ENCODE measurements at regions not wholly inside any gene's neighbourhood (a gene's known extent, or its start where the extent isn't known, plus 50 kb on each side); places are given as distances from the start of the nearest gene placed in this dataset.

GRCh38 chr9:107213561-107214028 lies 69.5 kb upstream of the RAD23B start:
- H3K27ac ChIP-seq: peak overlapping the region in 3 of 4 donors; percentile 11 to 63 (median 42)

GRCh38 chr9:107214381-107214780 lies 68.7 kb upstream of the RAD23B start:
- no peaks in the 10 kb centered on the region for H3K27me3 ChIP-seq
- no peak for TF ChIP-seq CTCF (IDR thresholded peaks at IDR 0.05)
- peak in 1 of 4 donors; percentile 59 for TF ChIP-seq EP300 (IDR thresholded peaks at IDR 0.05)
- TF ChIP-seq POLR2AphosphoS5 (IDR thresholded peaks at IDR 0.05): no peak
- no peak for TF ChIP-seq POLR2A (IDR thresholded peaks at IDR 0.05)
- peak overlapping the region in 1 of 4 donors; percentile 63 for H3K27ac ChIP-seq
- DNase-seq: no peak
- H3K36me3 ChIP-seq: no peaks in the 10 kb centered on the region
- H3K9me3 ChIP-seq: no peaks in the 10 kb centered on the region
- H3K4me1 ChIP-seq: peaks cover 0 to 22% (median 9%) of the 10 kb centered on the region in 4 donors
- ATAC-seq (ENCODE audit: low FRiP score in 2 of 2): no peak
- no peak overlapping the region for H3K4me3 ChIP-seq
- 77 to 81% methylated on average over 3 of the region's 3 CpGs for WGBS, 2 donors

More at GRCh38 chr9:107213561-107214028, 69.5 kb upstream of the RAD23B start:
- Histone ChIP-seq H3K4me1 (peaks cover 0 to 22% (median 9%) of the 10 kb centered on the region in 4 donors), H3K36me3 (no peaks in the 10 kb centered on the region), H3K27me3 (no peaks in the 10 kb centered on the region), H3K4me3 (no peak overlapping the region), H3K9me3 (no peaks in the 10 kb centered on the region)
- TF ChIP-seq POLR2A (IDR thresholded peaks at IDR 0.05) (peak in 1 of 4 donors; percentile 13), POLR2AphosphoS5 (IDR thresholded peaks at IDR 0.05) (peak in 1 of 2 donors; percentile 20), CTCF (IDR thresholded peaks at IDR 0.05) (no peak), EP300 (IDR thresholded peaks at IDR 0.05) (peak in 2 of 4 donors; percentile 4 to 93)
- 49 to 51% methylated on average over 6 of the region's 6 CpGs for WGBS, 2 donors
- ATAC-seq (ENCODE audit: low FRiP score in 2 of 2) (peak; percentile 78 to 81), DNase-seq (peak in 1 of 2 donors; percentile 67)

- Histone ChIP-seq H3K27me3 (no peaks in the 10 kb centered on the region), H3K9me3 (no peaks in the 10 kb centered on the region), H3K27ac (no peak overlapping the region), H3K4me1 (peaks cover 0 to 22% (median 9%) of the 10 kb centered on the region in 4 donors), H3K36me3 (no peaks in the 10 kb centered on the region), H3K4me3 (no peak overlapping the region)
- TF ChIP-seq CTCF (IDR thresholded peaks at IDR 0.05) (no peak), POLR2A (IDR thresholded peaks at IDR 0.05) (no peak), EP300 (IDR thresholded peaks at IDR 0.05) (no peak), POLR2AphosphoS5 (IDR thresholded peaks at IDR 0.05) (no peak)
- DNase-seq (no peak), ATAC-seq (ENCODE audit: low FRiP score in 2 of 2) (no peak)
- WGBS, 2 donors: 66 to 77% methylated on average over 2 of the region's 2 CpGs
Observed at GRCh38 chr9:107214915-107215314, 68.2 kb upstream of the RAD23B start.

GRCh38 chr9:107215381-107215780 lies 67.7 kb upstream of the RAD23B start:
- ATAC-seq (ENCODE audit: low FRiP score in 2 of 2) (no peak), DNase-seq (no peak)
- 90 to 94% methylated on average over 2 of the region's 2 CpGs for WGBS, 2 donors
- Histone ChIP-seq H3K4me3 (no peak overlapping the region), H3K36me3 (no peaks in the 10 kb centered on the region), H3K9me3 (no peaks in the 10 kb centered on the region), H3K27ac (no peak overlapping the region), H3K4me1 (peaks cover 0 to 22% (median 9%) of the 10 kb centered on the region in 4 donors), H3K27me3 (no peaks in the 10 kb centered on the region)
- TF ChIP-seq EP300 (IDR thresholded peaks at IDR 0.05) (no peak), CTCF (IDR thresholded peaks at IDR 0.05) (no peak), POLR2A (IDR thresholded peaks at IDR 0.05) (no peak), POLR2AphosphoS5 (IDR thresholded peaks at IDR 0.05) (no peak)

- Histone ChIP-seq H3K9me3 (no peaks in the 10 kb centered on the region), H3K27me3 (no peaks in the 10 kb centered on the region), H3K4me3 (no peak overlapping the region), H3K36me3 (no peaks in the 10 kb centered on the region), H3K4me1 (peaks cover 0 to 22% (median 9%) of the 10 kb centered on the region in 4 donors), H3K27ac (no peak overlapping the region)
- TF ChIP-seq CTCF (IDR thresholded peaks at IDR 0.05): no peak
- no peak for TF ChIP-seq POLR2A (IDR thresholded peaks at IDR 0.05)
- no peak for TF ChIP-seq POLR2AphosphoS5 (IDR thresholded peaks at IDR 0.05)
- TF ChIP-seq EP300 (IDR thresholded peaks at IDR 0.05): no peak
- no peak for DNase-seq
- 95 to 97% methylated on average over 4 of the region's 4 CpGs for WGBS, 2 donors
- no peak for ATAC-seq (ENCODE audit: low FRiP score in 2 of 2)
Observed at GRCh38 chr9:107216329-107216728, 66.8 kb upstream of the RAD23B start.
